ENCODE measurements at regions not wholly inside any gene's neighbourhood (a gene's known extent, or its start where the extent isn't known, plus 50 kb on each side); places are given as distances from the start of the nearest gene placed in this dataset.

GRCh38 chrX:38856670-38857265 is 55.5 kb downstream of the MID1IP1 start:
- DNase-seq = no peak

- DNase-seq = no peak
Measured at GRCh38 chrX:38857736-38858523, 56.7 kb downstream of the MID1IP1 start.

GRCh38 chrX:38859602-38860001 is 58.3 kb downstream of the MID1IP1 start:
- no peak for DNase-seq

- no peak for DNase-seq
Measured at GRCh38 chrX:38860106-38861013, 59.1 kb downstream of the MID1IP1 start.

- no peak for DNase-seq
Measured at GRCh38 chrX:38861489-38861888, 60.2 kb downstream of the MID1IP1 start.

- DNase-seq = no peak
Measured at GRCh38 chrX:38862100-38862499, 60.8 kb downstream of the MID1IP1 start.

GRCh38 chrX:38864165-38864564 is 62.9 kb downstream of the MID1IP1 start:
- DNase-seq = no peak

- no peak for DNase-seq
Measured at GRCh38 chrX:38868321-38868720, 67.1 kb downstream of the MID1IP1 start.

GRCh38 chrX:38868941-38869401 is 67.7 kb downstream of the MID1IP1 start:
- no peak for DNase-seq

GRCh38 chrX:38870361-38870895 is 69.2 kb downstream of the MID1IP1 start:
- DNase-seq = no peak

- no peak for DNase-seq
Measured at GRCh38 chrX:38871129-38872029, 70.1 kb downstream of the MID1IP1 start.

- DNase-seq = no peak
Measured at GRCh38 chrX:38877366-38877765, 76.1 kb downstream of the MID1IP1 start.

GRCh38 chrX:38878641-38879340 is 77.5 kb downstream of the MID1IP1 start:
- no peak for DNase-seq

- DNase-seq = no peak
Measured at GRCh38 chrX:38879631-38880220, 78.5 kb downstream of the MID1IP1 start.

GRCh38 chrX:38880296-38880854 is 79.1 kb downstream of the MID1IP1 start:
- DNase-seq = no peak

GRCh38 chrX:38881066-38881465 is 79.8 kb downstream of the MID1IP1 start:
- no peak for DNase-seq

- no peak for DNase-seq
Measured at GRCh38 chrX:38881727-38882126, 80.5 kb downstream of the MID1IP1 start.

GRCh38 chrX:38882894-38883626 is 81.8 kb downstream of the MID1IP1 start:
- no peak for DNase-seq

- DNase-seq = no peak
Measured at GRCh38 chrX:38886112-38886511, 84.9 kb downstream of the MID1IP1 start.

- no peak for DNase-seq
Measured at GRCh38 chrX:38887222-38887621, 86.0 kb downstream of the MID1IP1 start.
